Coronary artery (tissue), 2 donors: ENCODE measurements at regions not wholly inside any gene's neighbourhood (a gene's known extent, or its start where the extent isn't known, plus 50 kb on each side); places are given as distances from the start of the nearest gene placed in this dataset.
"Not testable (repeated sequence)": the region's sequence is repeated elsewhere in the genome, so short reads cannot be mapped to it uniquely, and the experiment has no call there.

ENCODE experiments used
- DNase-seq: peaks from one replicate; pipeline ENCODE4 v3.0.0-alpha.2; 2017; ENCODE audit warnings: low spot score
- H3K27ac ChIP-seq, 2 donors: fragments of 200-600 bp; sonication (generic); one replicate each; pipeline ENCODE4 v1.5.1; 2016 to 2019
- H3K4me3 ChIP-seq: fragments of 200-600 bp; sonication (generic); 2 replicates; pipeline ENCODE4 v1.5.1; 2016; ENCODE audit warnings: mild to moderate bottlenecking, moderate library complexity
- CTCF ChIP-seq: fragments of 200-600 bp; sonication (generic); IDR thresholded peaks from one replicate; pipeline ENCODE4 v1.5.1; 2019; ENCODE audit warnings: antibody characterized with exemption

DNA sequence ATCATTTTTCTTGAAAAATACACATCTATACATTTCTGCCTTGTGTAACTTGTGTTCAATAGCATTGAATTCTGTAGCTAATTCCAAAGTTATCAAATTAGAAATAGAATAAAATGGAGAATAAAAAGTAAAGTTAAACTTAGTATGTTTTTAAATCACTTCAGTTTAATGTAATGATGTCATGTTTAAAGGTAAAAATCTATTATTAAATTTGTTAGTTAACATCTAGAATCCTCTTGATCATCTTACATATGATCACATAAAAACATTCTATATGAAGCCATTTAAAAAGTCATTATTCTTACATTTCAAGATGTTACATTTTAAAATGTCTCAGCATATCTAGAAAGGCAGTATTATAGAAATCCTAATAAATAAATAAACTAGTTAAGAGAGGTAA is 1163.2 kb downstream of the PLA2G4A start:
- Histone ChIP-seq H3K4me3 (no peak overlapping the region), H3K27ac (no peak overlapping the region)
- no peak for TF ChIP-seq CTCF
- no peak for DNase-seq

- H3K27ac ChIP-seq = no peak overlapping the region
Observed at GRCh38 chr1:187996780-187997179, 1168.0 kb downstream of the PLA2G4A start.

DNA sequence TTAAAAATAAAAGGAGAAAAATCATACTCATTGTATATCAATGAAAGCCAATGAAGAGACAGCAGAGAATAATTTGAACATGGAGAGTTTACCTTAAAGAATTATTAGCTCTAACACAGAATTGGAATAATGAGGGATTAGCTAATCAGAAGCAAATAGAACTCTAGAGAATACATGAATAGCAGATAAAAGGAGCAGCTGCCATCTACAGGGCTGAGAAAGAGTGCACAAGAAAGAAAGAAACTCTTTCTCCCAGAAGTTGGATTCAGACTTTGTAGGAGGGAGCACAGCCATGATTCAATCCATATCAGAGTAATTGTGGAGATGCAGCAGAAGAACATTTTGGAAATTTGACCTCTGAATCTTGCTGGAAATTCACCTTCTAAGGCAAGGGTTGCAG is 1171.2 kb downstream of the PLA2G4A start:
- no peak overlapping the region for H3K27ac ChIP-seq
- no peak for DNase-seq

More at GRCh38 chr1:187996780-187997179, 1168.0 kb downstream of the PLA2G4A start:
- no peak for TF ChIP-seq CTCF
- H3K4me3 ChIP-seq = no peak overlapping the region
- DNase-seq = no peak

DNA sequence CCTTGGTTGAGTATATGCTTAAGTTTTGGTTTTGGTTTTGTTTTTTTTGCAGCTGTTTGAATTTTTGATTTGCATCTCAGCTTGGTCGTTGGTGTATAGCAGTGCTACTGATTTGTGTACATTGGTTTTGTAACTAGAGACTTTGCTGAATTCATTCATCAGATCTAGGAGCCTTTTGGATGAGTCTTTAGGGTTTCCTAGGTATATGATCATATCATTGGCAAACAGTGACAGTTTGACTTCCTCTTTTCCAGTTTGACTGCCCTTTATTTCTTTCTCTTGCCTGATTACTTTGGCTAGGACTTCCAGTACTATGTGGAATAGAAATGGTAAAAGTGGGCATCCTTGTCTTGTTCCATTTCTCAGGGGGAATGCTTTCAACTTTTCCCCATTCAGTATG is 1174.9 kb downstream of the PLA2G4A start:
- H3K27ac ChIP-seq, DNase-seq, H3K4me3 ChIP-seq: not testable (repeated sequence)

More for the DNA sequence above, 1171.2 kb downstream of the PLA2G4A start:
- H3K4me3 ChIP-seq = no peak overlapping the region
- no peak for TF ChIP-seq CTCF

DNA sequence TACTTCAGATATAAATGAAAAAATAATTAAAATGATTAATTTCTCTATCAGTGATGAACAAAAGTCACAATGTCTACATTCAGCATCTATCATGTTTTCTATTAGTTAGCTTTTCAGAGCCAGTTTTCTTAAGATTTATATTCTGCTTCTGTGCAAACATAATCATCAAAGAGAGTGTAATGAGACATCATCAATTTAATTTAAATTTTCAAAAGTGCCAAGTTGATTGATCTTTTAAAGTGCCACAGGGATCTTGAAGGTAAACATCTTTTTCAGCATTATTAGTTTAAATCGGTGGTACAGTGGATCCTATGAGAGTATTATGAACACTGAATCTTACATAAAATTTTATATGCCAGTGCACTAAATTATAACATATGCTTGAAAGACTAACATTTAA is 1176.1 kb downstream of the PLA2G4A start:
- TF ChIP-seq CTCF = no peak
- Histone ChIP-seq H3K4me3 (no peak overlapping the region), H3K27ac (no peak overlapping the region)
- DNase-seq = no peak

GRCh38 chr1:188006354-188006753 is 1177.6 kb downstream of the PLA2G4A start:
- Histone ChIP-seq H3K27ac (no peak overlapping the region), H3K4me3 (no peak overlapping the region)
- TF ChIP-seq CTCF = no peak
- DNase-seq = no peak

DNA sequence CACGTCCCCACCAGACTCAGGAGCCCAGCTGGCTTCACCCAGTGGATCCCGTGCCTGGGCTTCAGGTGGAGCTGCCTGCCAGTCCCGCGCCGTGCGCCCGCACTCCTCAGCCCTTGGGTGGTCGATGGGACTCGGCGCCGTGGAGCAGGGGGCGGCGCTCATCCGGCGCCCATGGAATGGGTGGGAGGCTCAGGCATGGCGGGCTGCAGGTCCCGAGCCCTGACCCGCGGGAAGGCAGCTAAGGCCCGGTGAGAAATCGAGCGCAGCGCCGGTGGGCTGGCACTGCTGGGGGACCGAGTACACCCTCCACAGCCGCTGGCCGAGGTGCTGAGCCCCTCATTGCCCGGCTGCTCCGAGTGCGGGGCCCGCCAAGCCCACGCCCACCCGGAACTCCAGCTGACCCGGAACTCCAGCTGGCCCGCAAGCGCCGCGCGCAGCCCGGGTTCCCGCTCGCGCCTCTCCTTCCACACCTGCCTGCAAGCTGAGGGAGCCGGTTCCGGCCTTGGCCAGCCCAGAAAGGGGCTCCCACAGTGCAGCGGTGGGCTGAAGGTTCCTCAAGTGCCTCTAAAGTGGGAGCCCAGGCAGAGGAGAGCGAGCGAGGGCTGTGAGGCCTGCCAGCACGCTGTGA is 1184.6 kb downstream of the PLA2G4A start:
- H3K4me3 ChIP-seq, H3K27ac ChIP-seq, DNase-seq: not testable (repeated sequence)

DNA sequence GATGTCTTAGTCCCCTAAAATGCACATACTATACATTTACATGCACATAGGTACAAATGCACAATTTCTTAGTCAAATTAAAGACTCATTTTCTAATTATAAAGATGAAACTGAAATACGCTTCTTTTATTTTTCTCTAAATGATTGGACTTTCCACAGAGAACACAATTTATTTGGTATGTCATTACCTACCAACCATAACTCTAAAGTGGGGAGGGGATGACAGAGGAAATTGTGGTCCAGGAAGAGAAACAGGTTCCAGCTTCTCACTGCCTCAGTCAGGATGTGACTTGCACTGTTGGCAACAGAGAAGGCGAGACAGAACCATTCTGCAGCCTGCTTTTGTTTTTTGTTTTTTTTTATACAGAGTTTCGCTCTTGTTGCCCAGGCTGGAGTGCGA is 1189.2 kb downstream of the PLA2G4A start:
- no peak for DNase-seq
- Histone ChIP-seq H3K4me3 (no peak overlapping the region), H3K27ac (no peak overlapping the region)
- no peak for TF ChIP-seq CTCF
